GM10266 (cell line): ENCODE measurements at regions not wholly inside any gene's neighbourhood (a gene's known extent, or its start where the extent isn't known, plus 50 kb on each side); places are given as distances from the start of the nearest gene placed in this dataset.

Experiments
- DNase-seq: peaks from one replicate; pipeline ENCODE4 v3.0.0; 2012; ENCODE audit errors: extremely low spot score
- TF ChIP-seq, protein P1 (sequence below): IDR thresholded peaks from 2 replicates; pipeline ENCODE4 v1.5.1; 2012; ENCODE audit warnings: mild to moderate bottlenecking, low read depth; ENCODE audit not compliant: control insufficient read depth, insufficient read depth; ENCODE audit errors: missing control alignments

DNA sequence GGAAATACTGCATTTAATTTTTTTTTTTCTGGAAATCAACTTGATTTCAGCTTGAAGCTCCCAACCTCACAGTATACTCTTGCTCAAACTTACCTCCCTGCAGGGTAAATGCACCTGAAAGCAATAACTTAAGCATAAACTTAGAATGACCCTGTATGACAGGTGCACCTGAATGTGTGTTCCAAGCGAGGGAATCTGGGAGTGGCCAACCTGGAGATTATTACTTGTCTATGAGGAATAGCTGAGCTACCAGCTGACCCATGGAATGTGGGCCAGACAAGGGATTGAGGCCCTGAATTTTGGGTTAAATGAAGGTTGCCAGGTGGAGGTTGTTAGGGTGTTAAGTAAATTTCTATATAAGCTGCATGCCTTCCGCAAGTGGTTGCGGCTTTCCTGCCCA lies 140.6 kb downstream of the OSTF1 start:
- no peak for DNase-seq
- TF ChIP-seq, protein P1, sequence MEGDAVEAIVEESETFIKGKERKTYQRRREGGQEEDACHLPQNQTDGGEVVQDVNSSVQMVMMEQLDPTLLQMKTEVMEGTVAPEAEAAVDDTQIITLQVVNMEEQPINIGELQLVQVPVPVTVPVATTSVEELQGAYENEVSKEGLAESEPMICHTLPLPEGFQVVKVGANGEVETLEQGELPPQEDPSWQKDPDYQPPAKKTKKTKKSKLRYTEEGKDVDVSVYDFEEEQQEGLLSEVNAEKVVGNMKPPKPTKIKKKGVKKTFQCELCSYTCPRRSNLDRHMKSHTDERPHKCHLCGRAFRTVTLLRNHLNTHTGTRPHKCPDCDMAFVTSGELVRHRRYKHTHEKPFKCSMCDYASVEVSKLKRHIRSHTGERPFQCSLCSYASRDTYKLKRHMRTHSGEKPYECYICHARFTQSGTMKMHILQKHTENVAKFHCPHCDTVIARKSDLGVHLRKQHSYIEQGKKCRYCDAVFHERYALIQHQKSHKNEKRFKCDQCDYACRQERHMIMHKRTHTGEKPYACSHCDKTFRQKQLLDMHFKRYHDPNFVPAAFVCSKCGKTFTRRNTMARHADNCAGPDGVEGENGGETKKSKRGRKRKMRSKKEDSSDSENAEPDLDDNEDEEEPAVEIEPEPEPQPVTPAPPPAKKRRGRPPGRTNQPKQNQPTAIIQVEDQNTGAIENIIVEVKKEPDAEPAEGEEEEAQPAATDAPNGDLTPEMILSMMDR: no peak

DNA sequence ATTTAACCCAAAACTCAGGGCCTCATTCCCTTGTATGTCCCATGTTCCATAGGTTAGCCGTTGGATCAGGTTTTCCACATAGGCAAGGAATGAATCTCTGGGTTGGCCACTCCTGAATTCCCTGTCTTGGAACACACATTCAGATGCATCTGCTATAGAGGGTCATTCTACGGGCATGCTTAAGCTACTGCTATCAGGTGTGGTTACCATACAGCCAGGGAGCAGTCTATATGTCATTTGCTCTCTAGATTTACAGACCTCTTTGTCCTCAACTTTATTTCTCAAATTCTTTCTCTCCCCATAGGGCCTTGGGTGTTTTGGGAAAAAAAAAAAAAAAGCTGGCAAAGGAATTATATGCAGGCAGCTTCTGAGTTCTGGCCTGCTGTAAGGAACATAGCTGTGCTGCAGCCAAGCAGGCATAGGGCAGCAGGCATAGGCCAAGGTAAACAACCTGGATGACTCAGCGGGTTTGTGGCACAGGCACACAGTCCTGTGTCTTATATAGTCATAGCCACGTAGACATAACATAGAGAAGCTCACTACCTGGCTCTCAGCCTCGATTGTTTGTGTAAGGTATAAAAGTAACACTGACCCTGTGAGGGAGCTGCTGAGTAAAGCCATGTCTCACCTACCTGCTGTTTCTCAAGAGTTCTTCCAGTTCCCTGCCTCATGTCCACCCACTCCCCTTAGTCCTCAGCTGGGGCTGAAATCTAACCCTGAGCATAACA lies 141.5 kb downstream of the OSTF1 start:
- TF ChIP-seq, protein P1: no peak
- DNase-seq: no peak

DNA sequence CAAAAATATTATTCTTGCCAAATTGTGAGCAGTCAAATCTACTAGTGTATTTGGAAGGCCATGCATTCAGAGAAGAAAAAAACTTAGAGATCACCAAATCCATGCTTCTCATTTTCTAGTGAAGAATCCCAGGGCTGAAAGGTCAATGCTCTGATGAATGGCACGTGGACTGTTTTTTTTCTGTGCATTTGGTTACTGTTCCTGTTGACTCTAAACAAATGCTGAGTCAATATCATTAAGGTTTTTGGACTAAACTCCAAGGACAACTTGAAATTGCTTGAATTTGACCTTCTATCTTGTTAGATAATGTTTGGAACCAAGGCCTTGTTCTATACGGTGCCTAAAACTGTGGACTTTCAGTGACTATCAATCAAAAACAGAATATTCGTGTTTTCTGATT lies 142.2 kb downstream of the OSTF1 start:
- DNase-seq: no peak
- TF ChIP-seq, protein P1: no peak

DNA sequence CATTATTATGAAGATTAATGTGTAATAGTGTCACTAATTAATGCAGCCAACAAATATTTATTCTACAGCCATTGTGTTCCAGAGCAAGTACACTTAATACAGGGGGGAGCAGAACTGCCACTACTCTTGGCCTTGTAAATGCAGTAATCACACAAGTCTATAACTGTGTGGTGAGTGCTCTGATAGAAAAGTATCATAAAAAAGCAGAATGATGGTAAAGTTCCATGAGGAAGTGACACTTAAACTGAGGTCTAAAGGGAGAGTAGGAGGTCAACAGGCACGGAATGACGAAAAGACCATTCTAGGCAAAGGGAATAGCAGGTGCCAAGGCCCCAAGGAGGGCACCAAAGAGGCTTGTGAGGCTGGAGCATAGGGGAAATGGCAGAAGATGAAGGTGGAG lies 142.9 kb downstream of the OSTF1 start:
- DNase-seq: no peak
- TF ChIP-seq, protein P1: no peak

DNA sequence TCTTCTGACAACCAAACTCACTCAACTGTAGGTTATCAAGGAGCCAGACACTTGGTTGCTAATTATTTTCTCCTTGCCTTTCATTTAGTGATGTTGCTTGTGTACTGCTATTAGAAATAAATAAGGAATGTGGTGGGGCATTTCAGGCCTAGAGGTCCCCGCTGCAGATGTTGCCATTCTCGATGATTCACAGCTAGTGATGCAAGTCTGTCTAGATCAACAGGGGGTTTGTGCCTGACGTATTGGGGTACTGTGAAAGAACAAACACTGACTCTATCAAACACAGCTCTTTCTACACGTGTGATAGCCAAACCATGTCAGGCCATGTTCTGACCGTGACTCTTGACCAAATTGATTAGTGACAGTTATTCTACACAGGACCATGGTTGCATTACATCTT lies 144.7 kb downstream of the OSTF1 start:
- DNase-seq: no peak
- TF ChIP-seq, protein P1: no peak

DNA sequence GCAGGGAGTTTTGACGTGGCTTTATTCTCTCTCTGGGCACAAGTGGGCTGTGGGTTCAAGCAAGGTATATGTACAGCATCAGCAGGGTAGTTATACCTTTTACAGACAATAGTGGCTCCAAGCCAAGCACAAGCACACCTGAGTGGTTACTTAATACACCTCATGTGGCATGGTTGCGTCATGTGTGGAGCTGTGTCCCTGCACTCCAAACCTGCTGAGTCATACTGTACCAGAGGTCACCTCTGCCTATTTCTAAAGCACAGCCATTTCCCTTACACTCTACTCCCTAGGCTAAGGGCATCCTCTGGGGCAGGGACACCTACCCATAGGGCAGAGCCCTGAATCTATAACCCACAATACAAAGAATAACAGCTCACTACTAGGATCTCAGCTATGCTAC lies 147.3 kb downstream of the OSTF1 start:
- DNase-seq: no peak
- TF ChIP-seq, protein P1: no peak

DNA sequence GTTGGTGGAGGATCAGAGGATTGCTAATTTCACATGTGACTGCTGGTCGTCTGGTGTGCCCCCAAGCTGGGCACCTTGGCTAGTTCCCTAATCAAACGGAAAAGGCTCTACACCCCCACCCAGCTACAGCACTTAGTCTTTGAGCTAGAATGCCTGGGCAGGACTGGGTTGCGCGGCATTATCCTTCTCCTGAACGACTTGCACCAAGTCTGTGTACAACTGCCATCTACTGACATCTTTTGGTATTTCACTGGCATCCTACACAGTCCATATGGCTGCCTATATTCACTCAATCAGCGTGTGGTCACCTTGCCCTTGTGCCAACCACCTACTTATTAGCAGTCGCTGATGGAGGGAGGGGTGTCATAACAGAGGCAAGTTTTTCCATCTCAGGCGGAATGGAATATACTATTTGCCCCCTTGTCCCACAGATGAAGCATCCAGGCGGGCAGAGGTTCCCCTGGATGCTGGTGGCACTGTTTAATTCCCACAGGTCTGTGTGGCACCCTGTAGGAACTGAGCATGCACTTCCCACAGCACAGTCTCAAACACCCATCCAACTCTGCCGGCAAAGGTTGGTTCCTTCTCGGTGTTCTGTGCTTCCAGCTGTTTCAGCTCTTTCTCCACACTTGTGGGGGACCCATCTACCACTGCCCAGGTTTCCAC lies 150.1 kb downstream of the OSTF1 start:
- TF ChIP-seq, protein P1: peak; percentile 54

More for the DNA sequence above, 150.1 kb downstream of the OSTF1 start:
- DNase-seq: peak; percentile 31
